ENCODE measurements at regions not wholly inside any gene's neighbourhood (a gene's known extent, or its start where the extent isn't known, plus 50 kb on each side); places are given as distances from the start of the nearest gene placed in this dataset.

DNA sequence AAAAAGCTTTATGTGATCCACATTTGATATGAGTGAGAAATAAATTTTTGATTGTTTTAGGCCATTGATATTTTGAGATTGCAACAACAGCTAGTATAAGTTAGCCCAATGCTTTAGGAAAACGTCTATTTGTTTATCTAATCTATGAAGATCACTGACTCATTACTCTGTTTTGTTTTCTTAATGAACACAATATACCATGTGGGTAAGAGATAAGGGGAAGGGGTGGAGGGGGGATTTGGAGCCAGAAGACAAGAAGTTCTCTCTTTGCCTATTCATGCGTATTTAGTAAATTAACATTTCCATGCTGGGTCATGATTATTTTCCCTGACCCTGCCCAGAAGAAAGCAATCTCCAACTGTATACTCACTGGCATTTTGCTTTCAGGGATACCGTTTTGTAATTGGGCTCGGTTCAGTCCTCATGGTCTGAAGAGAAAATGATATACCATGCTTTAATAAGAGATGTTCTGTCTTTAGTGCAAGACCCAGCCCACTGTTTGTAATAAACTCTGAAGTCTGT, 359.5 kb upstream of the NPSR1 start:
- H3K4me3 ChIP-seq (ENCODE audit: insufficient read depth, low read length) = no peak overlapping the region
- H3K4me1 ChIP-seq (ENCODE audit: insufficient read depth, low read length) = no peaks in the 10 kb centered on the region
- H4K20me1 ChIP-seq (ENCODE audit: insufficient read depth, low read length) = no peaks in the 10 kb centered on the region
- no peaks in the 10 kb centered on the region for H3K79me2 ChIP-seq (ENCODE audit: insufficient read depth, low read length)
- H3K36me3 ChIP-seq (ENCODE audit: insufficient read depth, low read length) = no peaks in the 10 kb centered on the region
- H3K27ac ChIP-seq (ENCODE audit: low read depth, low read length) = no peak overlapping the region
- TF ChIP-seq, protein P1, sequence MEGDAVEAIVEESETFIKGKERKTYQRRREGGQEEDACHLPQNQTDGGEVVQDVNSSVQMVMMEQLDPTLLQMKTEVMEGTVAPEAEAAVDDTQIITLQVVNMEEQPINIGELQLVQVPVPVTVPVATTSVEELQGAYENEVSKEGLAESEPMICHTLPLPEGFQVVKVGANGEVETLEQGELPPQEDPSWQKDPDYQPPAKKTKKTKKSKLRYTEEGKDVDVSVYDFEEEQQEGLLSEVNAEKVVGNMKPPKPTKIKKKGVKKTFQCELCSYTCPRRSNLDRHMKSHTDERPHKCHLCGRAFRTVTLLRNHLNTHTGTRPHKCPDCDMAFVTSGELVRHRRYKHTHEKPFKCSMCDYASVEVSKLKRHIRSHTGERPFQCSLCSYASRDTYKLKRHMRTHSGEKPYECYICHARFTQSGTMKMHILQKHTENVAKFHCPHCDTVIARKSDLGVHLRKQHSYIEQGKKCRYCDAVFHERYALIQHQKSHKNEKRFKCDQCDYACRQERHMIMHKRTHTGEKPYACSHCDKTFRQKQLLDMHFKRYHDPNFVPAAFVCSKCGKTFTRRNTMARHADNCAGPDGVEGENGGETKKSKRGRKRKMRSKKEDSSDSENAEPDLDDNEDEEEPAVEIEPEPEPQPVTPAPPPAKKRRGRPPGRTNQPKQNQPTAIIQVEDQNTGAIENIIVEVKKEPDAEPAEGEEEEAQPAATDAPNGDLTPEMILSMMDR (IDR thresholded peaks at IDR 0.05; ENCODE audit: extremely low read depth, low read depth, low read length) = no peak
- no peak overlapping the region for H2AFZ ChIP-seq (ENCODE audit: low read length)
- H3K9me3 ChIP-seq (ENCODE audit: low read depth, low read length) = no peaks in the 10 kb centered on the region
- no peaks in the 10 kb centered on the region for H3K27me3 ChIP-seq (ENCODE audit: insufficient read depth, low read length)
- DNase-seq (ENCODE audit: insufficient read length, low spot score, missing footprints) = no peak
- no peak overlapping the region for H3K4me2 ChIP-seq (ENCODE audit: insufficient read depth, low read length)

DNA sequence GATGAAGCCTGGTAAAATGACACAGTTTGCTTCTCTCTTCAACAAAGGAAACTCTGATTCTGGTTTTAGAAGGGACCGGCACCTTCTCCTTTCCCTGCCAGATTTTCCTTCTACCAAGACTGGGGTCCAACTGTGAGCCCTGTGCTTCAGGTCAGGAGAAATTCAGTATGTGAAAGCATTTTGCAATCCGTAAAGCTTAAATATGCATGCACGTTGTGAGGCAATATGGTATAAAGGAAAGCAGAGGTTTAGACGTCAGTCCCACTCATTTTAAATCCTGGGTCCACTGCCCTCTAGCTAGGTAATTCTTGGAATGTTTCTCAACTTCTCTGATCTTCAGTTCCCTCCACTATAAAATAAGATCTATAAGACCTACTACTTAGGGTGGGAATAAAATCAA, 359.0 kb upstream of the NPSR1 start:
- no peaks in the 10 kb centered on the region for H3K4me1 ChIP-seq (ENCODE audit: insufficient read depth, low read length)
- H3K27ac ChIP-seq (ENCODE audit: low read depth, low read length) = no peak overlapping the region
- no peaks in the 10 kb centered on the region for H3K36me3 ChIP-seq (ENCODE audit: insufficient read depth, low read length)
- no peak for DNase-seq (ENCODE audit: insufficient read length, low spot score, missing footprints)
- TF ChIP-seq, protein P1 (IDR thresholded peaks at IDR 0.05; ENCODE audit: extremely low read depth, low read depth, low read length) = no peak
- no peaks in the 10 kb centered on the region for H3K79me2 ChIP-seq (ENCODE audit: insufficient read depth, low read length)
- no peaks in the 10 kb centered on the region for H3K27me3 ChIP-seq (ENCODE audit: insufficient read depth, low read length)
- no peak overlapping the region for H2AFZ ChIP-seq (ENCODE audit: low read length)
- no peaks in the 10 kb centered on the region for H3K9me3 ChIP-seq (ENCODE audit: low read depth, low read length)
- no peak overlapping the region for H3K4me2 ChIP-seq (ENCODE audit: insufficient read depth, low read length)
- no peaks in the 10 kb centered on the region for H4K20me1 ChIP-seq (ENCODE audit: insufficient read depth, low read length)
- no peak overlapping the region for H3K4me3 ChIP-seq (ENCODE audit: insufficient read depth, low read length)

DNA sequence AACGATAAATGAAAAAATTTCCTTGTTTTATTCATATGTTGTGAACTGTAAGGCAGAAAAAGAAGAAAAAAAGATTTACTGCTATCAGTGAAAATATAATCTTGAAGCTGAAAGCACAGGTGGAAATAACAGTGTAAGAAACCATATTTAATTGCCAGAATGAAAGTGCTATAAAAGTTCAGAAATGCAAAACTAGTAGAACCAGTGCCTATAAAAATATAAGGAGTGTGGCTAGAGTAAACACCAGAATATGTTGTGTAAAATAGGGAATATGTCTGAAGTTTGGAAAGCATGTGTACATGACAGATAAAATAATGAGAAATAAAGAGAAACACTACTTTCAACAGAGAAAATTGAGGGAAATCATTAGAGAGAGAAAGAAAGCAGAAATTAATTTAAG, 350.5 kb upstream of the NPSR1 start:
- Histone ChIP-seq H3K27me3 (ENCODE audit: insufficient read depth, low read length) (no peaks in the 10 kb centered on the region), H3K4me2 (ENCODE audit: insufficient read depth, low read length) (no peak overlapping the region), H3K36me3 (ENCODE audit: insufficient read depth, low read length) (no peaks in the 10 kb centered on the region), H3K9me3 (ENCODE audit: low read depth, low read length) (no peaks in the 10 kb centered on the region), H3K27ac (ENCODE audit: low read depth, low read length) (no peak overlapping the region), H3K79me2 (ENCODE audit: insufficient read depth, low read length) (no peaks in the 10 kb centered on the region), H3K4me3 (ENCODE audit: insufficient read depth, low read length) (no peak overlapping the region), H4K20me1 (ENCODE audit: insufficient read depth, low read length) (no peaks in the 10 kb centered on the region), H3K4me1 (ENCODE audit: insufficient read depth, low read length) (no peaks in the 10 kb centered on the region), H2AFZ (ENCODE audit: low read length) (no peak overlapping the region)
- DNase-seq (ENCODE audit: insufficient read length, low spot score, missing footprints) = no peak
- TF ChIP-seq, protein P1 (IDR thresholded peaks at IDR 0.05; ENCODE audit: extremely low read depth, low read depth, low read length) = no peak

DNA sequence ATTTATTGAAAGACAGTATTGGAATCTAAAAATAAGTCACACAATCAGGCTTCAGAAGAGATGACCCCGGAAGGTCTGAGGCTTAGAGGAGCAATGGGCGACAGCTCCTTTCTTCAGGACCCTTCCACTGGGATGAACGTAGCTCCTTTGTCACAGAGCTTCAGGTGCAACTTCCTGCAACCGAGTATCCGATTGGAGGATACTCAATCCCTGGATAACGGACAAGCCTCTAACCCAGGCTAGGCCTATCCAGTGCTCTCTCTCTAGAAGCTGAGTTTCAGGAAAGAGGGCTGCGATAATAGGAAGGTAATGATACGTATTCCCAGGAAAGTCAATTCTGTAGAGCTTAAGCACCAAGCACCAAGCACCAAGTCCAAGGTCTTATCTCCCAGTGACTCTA, 349.4 kb upstream of the NPSR1 start:
- H4K20me1 ChIP-seq (ENCODE audit: insufficient read depth, low read length) = no peaks in the 10 kb centered on the region
- DNase-seq (ENCODE audit: insufficient read length, low spot score, missing footprints) = no peak
- H3K27me3 ChIP-seq (ENCODE audit: insufficient read depth, low read length) = no peaks in the 10 kb centered on the region
- no peaks in the 10 kb centered on the region for H3K79me2 ChIP-seq (ENCODE audit: insufficient read depth, low read length)
- no peaks in the 10 kb centered on the region for H3K9me3 ChIP-seq (ENCODE audit: low read depth, low read length)
- H3K36me3 ChIP-seq (ENCODE audit: insufficient read depth, low read length) = no peaks in the 10 kb centered on the region
- no peak overlapping the region for H2AFZ ChIP-seq (ENCODE audit: low read length)
- H3K4me2 ChIP-seq (ENCODE audit: insufficient read depth, low read length) = no peak overlapping the region
- H3K27ac ChIP-seq (ENCODE audit: low read depth, low read length) = no peak overlapping the region
- no peak overlapping the region for H3K4me3 ChIP-seq (ENCODE audit: insufficient read depth, low read length)
- TF ChIP-seq, protein P1 (IDR thresholded peaks at IDR 0.05; ENCODE audit: extremely low read depth, low read depth, low read length) = no peak
- no peaks in the 10 kb centered on the region for H3K4me1 ChIP-seq (ENCODE audit: insufficient read depth, low read length)
